SJSA1 (cell line): ENCODE measurements at regions not wholly inside any gene's neighbourhood (a gene's known extent, or its start where the extent isn't known, plus 50 kb on each side); places are given as distances from the start of the nearest gene placed in this dataset.

Source experiments
- DNase-seq, 2 experiments: peaks; one replicate each; pipeline ENCODE4 v3.0.0-alpha.2; 2015 to 2020; ENCODE audit warnings: low spot score in 2 of 2, low read depth in 1 of 2
- H3K27ac ChIP-seq: fragments of 250-450 bp; sonication (Bioruptor Pico); 2 replicates; pipeline ENCODE4 v1.5.1; 2020; ENCODE audit warnings: mild to moderate bottlenecking, moderate library complexity
- H3K27me3 ChIP-seq: fragments of 250-450 bp; sonication (Bioruptor Pico); replicated peaks from 2 replicates; pipeline ENCODE4 v1.5.1; 2020; ENCODE audit warnings: mild to moderate bottlenecking, moderate library complexity
- H3K36me3 ChIP-seq: fragments of 250-450 bp; sonication (Bioruptor Pico); 2 replicates; pipeline ENCODE4 v1.5.1; 2020; ENCODE audit warnings: mild to moderate bottlenecking
- H3K4me1 ChIP-seq: fragments of 250-450 bp; sonication (Bioruptor Pico); replicated peaks from 2 replicates; pipeline ENCODE4 v1.6.1; 2021; ENCODE audit warnings: mild to moderate bottlenecking
- H3K4me3 ChIP-seq: fragments of 250-450 bp; sonication (Bioruptor Pico); 2 replicates; pipeline ENCODE4 v1.5.1; 2020; ENCODE audit warnings: mild to moderate bottlenecking
- H3K9me3 ChIP-seq: fragments of 250-450 bp; sonication (Bioruptor Pico); replicated peaks from 2 replicates; pipeline ENCODE4 v1.5.1; 2020; ENCODE audit warnings: mild to moderate bottlenecking

GRCh38 chr12:13603953-13604352, 377.4 kb downstream of the GRIN2B start:
- Histone ChIP-seq H3K9me3 (no peaks in the 10 kb centered on the region), H3K4me3 (no peak overlapping the region), H3K27me3 (no peaks in the 10 kb centered on the region; the same call in 1 of the 2 replicates), H3K27ac (no peak overlapping the region), H3K4me1 (no peaks in the 10 kb centered on the region), H3K36me3 (no peaks in the 10 kb centered on the region)
- DNase-seq = no peak

DNA sequence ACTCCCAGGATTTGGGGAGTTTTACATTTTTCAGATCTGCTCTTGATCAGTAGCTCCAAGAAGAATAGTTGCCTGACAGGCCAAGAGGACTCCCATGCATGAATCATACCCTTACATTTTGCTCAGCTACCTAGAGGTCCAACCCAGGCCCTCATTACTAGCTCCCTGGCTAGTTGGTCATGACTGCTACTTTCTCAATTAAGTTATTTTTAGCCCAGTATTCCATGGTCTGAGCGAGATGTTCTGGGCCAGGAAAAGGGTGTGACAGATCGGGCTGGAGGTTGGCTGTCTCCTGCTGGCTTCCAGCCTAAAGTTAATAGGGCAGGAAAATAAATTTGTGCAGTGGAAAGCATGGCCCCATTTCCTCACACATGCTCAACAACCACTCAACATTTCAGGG, 379.2 kb downstream of the GRIN2B start:
- H3K4me3 ChIP-seq = no peak overlapping the region
- no peaks in the 10 kb centered on the region for H3K9me3 ChIP-seq
- no peak for DNase-seq
- no peaks in the 10 kb centered on the region for H3K36me3 ChIP-seq
- H3K27ac ChIP-seq = no peak overlapping the region
- no peaks in the 10 kb centered on the region for H3K4me1 ChIP-seq
- H3K27me3 ChIP-seq = no peaks in the 10 kb centered on the region; the same call in 1 of the 2 replicates

DNA sequence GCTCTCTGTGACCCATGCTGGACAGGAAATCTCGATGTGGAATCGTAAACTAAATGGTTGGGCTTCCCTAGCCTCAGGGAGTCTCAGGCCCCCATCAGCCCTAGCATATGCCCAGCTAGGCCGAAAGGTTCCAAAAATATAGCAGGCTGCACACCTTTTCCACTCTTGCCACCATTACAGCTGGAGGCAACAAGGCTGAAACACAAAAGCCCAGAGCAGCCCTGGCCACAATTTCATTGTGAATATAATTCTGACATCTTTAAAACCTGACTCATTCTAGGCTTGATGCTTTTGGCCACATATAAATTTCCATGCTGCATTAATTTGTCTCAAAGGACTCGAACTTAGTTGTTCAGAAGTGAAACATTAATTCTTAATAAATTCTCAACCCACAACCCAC, 382.2 kb downstream of the GRIN2B start:
- Histone ChIP-seq H3K9me3 (no peaks in the 10 kb centered on the region), H3K4me3 (no peak overlapping the region), H3K36me3 (no peaks in the 10 kb centered on the region), H3K27me3 (no peaks in the 10 kb centered on the region; the same call in 1 of the 2 replicates), H3K27ac (no peak overlapping the region), H3K4me1 (no peaks in the 10 kb centered on the region)
- DNase-seq = no peak

GRCh38 chr12:13597837-13598236, 383.6 kb downstream of the GRIN2B start:
- H3K36me3 ChIP-seq = no peaks in the 10 kb centered on the region
- H3K9me3 ChIP-seq = no peaks in the 10 kb centered on the region
- H3K27me3 ChIP-seq = no peaks in the 10 kb centered on the region; the same call in 1 of the 2 replicates
- no peak for DNase-seq
- H3K4me3 ChIP-seq = no peak overlapping the region
- no peak overlapping the region for H3K27ac ChIP-seq
- no peaks in the 10 kb centered on the region for H3K4me1 ChIP-seq

GRCh38 chr12:13597166-13597565, 384.2 kb downstream of the GRIN2B start:
- Histone ChIP-seq H3K9me3 (no peaks in the 10 kb centered on the region), H3K27ac (no peak overlapping the region), H3K36me3 (no peaks in the 10 kb centered on the region), H3K4me3 (no peak overlapping the region), H3K4me1 (no peaks in the 10 kb centered on the region), H3K27me3 (no peaks in the 10 kb centered on the region; the same call in 1 of the 2 replicates)
- no peak for DNase-seq

DNA sequence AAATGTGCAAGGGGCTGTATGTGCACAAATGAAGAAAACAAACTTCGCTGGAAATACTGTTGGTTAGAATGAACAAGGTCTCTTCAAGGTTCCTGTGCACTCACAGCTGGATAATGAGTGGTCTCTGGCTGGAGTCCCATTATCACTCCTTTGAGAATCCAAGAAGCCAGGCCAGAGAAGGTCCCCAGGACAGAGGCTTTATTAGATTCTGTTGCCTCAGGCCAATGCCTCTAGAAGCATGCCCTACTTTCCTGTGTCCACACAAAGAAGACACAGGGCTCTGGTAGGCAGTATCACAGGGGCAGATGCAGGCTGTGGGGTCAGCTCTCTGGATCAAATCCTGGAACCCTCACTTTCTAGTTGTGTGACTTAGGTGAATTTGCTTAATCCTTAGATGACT, 384.7 kb downstream of the GRIN2B start:
- no peaks in the 10 kb centered on the region for H3K4me1 ChIP-seq
- H3K27me3 ChIP-seq = no peaks in the 10 kb centered on the region; the same call in 1 of the 2 replicates
- H3K36me3 ChIP-seq = no peaks in the 10 kb centered on the region
- H3K9me3 ChIP-seq = no peaks in the 10 kb centered on the region
- no peak overlapping the region for H3K27ac ChIP-seq
- no peak for DNase-seq
- no peak overlapping the region for H3K4me3 ChIP-seq

DNA sequence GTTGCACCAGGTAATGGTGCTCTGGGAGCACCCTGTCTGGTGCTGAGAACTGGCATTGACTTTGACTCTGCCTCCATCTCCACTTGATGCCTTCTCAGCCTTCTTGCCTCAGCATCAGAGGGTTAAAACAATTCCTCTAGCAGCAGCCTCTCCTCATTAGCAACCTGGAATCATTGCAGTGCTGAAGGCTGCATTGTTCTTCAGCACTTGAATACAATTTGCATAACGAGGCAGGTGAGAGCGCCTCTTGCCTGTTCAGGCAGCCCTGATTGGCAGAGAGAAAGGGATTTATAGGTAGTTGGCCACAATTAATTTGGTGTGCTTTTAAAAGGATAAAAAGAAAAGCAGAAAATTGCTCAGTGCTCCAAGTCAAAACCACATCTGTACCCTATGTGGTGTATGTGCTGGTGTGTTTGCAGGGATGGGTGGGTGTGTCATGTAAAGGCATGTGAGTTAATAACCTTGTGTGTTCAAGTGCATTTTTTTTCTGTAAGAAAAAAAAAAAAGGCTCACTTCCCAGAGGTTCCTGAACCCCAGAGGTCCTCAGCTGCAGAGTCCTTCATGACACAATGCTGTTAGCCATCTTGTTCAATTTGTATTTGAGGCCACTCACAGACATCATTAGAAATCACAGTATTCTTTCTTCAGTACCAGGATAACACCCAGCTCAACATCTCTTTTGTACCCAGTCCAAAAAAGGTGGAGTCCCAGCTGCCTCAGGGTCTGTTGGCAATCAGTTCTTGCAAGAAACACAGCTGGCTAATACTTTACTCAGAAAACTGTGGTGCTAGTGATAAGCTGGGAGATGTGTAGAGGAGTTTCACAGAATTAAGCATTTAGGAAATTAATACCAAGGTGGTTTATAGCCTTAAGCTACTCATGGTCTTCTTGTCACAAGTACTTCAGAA, 385.6 kb downstream of the GRIN2B start:
- DNase-seq = no peak
- no peak overlapping the region for H3K27ac ChIP-seq
- no peaks in the 10 kb centered on the region; the same call in 1 of the 2 replicates for H3K27me3 ChIP-seq
- no peaks in the 10 kb centered on the region for H3K9me3 ChIP-seq
- H3K36me3 ChIP-seq = no peaks in the 10 kb centered on the region
- no peak overlapping the region for H3K4me3 ChIP-seq
- no peaks in the 10 kb centered on the region for H3K4me1 ChIP-seq

GRCh38 chr12:13594731-13595514, 386.5 kb downstream of the GRIN2B start:
- no peaks in the 10 kb centered on the region; the same call in 1 of the 2 replicates for H3K27me3 ChIP-seq
- H3K9me3 ChIP-seq = no peaks in the 10 kb centered on the region
- no peak overlapping the region for H3K27ac ChIP-seq
- no peaks in the 10 kb centered on the region for H3K36me3 ChIP-seq
- H3K4me3 ChIP-seq = no peak overlapping the region
- no peak for DNase-seq
- no peaks in the 10 kb centered on the region for H3K4me1 ChIP-seq

- H3K4me3 ChIP-seq = no peak overlapping the region
- no peaks in the 10 kb centered on the region for H3K36me3 ChIP-seq
- 0 out of 2 replicates have a peak, but pooled peaks cover 4% of the 10 kb centered on the region for H3K27me3 ChIP-seq
- H3K4me1 ChIP-seq = no peaks in the 10 kb centered on the region
- H3K9me3 ChIP-seq = no peaks in the 10 kb centered on the region
- no peak for DNase-seq
- no peak overlapping the region for H3K27ac ChIP-seq
These were observed 389.1 kb downstream of the GRIN2B start for GRCh38 chr12:13592063-13592942.

DNA sequence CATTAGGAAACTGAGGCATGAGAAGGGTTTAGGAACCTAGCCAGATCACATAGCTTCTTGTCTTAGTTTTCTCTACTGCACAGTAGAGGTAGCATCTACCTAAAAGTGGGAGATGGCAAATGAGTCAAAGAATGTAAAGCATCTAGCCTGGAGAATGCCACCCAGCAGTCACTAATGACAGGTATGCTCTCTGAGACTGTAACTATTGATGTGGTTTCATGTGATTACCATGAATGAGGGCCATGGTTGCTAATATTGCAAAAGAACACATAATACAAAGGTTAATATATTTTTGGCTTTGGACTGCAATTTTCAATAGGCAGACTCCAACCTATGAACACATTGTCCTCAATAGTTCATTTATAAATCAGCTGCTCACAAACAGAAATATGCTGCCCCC, 389.9 kb downstream of the GRIN2B start:
- peaks cover 4% of the 10 kb centered on the region; the same call in 1 of the 2 replicates for H3K27me3 ChIP-seq
- H3K27ac ChIP-seq = no peak overlapping the region
- H3K36me3 ChIP-seq = no peaks in the 10 kb centered on the region
- no peak overlapping the region for H3K4me3 ChIP-seq
- no peak for DNase-seq
- no peaks in the 10 kb centered on the region for H3K4me1 ChIP-seq
- no peaks in the 10 kb centered on the region for H3K9me3 ChIP-seq

DNA sequence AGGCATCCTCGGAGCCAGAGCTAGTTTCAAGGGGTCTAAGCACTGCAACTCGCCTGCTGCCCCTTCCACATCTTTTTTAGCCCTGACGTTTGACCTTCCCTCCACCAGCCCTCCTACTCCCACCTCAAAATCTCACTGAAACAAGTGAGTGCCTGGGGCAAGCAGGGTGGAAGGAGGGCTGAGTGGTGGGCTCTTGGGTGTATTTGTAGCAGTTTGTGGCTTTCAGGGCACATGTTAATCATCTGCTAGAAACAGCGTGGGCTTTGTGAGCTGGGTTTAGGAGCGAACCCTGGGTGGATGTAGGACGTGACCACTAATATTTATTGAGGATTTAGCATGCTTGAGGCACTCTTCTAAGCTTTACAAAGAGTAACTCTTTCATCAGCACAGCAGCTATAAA, 390.3 kb downstream of the GRIN2B start:
- Histone ChIP-seq H3K9me3 (no peaks in the 10 kb centered on the region), H3K4me3 (no peak overlapping the region), H3K27ac (no peak overlapping the region), H3K36me3 (no peaks in the 10 kb centered on the region), H3K27me3 (peaks cover 4% of the 10 kb centered on the region; the same call in 1 of the 2 replicates), H3K4me1 (no peaks in the 10 kb centered on the region)
- no peak for DNase-seq

DNA sequence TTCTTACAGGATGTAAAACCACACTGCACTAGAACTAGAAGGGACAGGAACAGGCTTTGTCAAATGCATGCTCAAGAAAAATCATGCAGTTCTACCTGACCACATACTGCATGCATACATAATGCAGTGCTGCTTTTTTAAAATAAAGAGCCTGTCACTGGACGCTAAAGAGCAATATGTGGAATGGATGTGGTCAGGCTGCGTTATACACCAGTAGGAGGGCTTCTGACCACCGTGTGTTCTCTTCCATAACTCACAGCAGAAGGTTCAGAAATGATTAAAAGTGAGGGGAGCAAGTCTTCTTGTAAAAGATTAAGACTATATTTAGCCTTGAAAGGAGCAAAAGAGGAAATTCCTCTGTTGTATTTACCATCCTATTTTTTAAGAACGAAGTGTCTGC, 392.0 kb downstream of the EMP1 start:
- no peaks in the 10 kb centered on the region for H3K9me3 ChIP-seq
- H3K4me1 ChIP-seq = no peaks in the 10 kb centered on the region
- no peaks in the 10 kb centered on the region for H3K36me3 ChIP-seq
- H3K27me3 ChIP-seq = peaks cover 4% of the 10 kb centered on the region; the same call in 1 of the 2 replicates
- no peak overlapping the region for H3K4me3 ChIP-seq
- no peak for DNase-seq
- no peak overlapping the region for H3K27ac ChIP-seq

GRCh38 chr12:13587721-13588390, 391.3 kb downstream of the EMP1 start:
- DNase-seq = no peak
- H3K36me3 ChIP-seq = no peaks in the 10 kb centered on the region

More at GRCh38 chr12:13587721-13588390, 391.3 kb downstream of the EMP1 start:
- Histone ChIP-seq H3K4me1 (no peaks in the 10 kb centered on the region), H3K4me3 (no peak overlapping the region), H3K27ac (no peak overlapping the region), H3K9me3 (no peaks in the 10 kb centered on the region), H3K27me3 (peaks cover 4% of the 10 kb centered on the region)
